ENCODE measurements at regions not wholly inside any gene's neighbourhood (a gene's known extent, or its start where the extent isn't known, plus 50 kb on each side); places are given as distances from the start of the nearest gene placed in this dataset.

- no peak for DNase-seq (ENCODE audit: low read depth)
- H3K4me3 ChIP-seq (ENCODE audit: low read depth, low read length), result no peak overlapping the region
- TF ChIP-seq, protein P1, sequence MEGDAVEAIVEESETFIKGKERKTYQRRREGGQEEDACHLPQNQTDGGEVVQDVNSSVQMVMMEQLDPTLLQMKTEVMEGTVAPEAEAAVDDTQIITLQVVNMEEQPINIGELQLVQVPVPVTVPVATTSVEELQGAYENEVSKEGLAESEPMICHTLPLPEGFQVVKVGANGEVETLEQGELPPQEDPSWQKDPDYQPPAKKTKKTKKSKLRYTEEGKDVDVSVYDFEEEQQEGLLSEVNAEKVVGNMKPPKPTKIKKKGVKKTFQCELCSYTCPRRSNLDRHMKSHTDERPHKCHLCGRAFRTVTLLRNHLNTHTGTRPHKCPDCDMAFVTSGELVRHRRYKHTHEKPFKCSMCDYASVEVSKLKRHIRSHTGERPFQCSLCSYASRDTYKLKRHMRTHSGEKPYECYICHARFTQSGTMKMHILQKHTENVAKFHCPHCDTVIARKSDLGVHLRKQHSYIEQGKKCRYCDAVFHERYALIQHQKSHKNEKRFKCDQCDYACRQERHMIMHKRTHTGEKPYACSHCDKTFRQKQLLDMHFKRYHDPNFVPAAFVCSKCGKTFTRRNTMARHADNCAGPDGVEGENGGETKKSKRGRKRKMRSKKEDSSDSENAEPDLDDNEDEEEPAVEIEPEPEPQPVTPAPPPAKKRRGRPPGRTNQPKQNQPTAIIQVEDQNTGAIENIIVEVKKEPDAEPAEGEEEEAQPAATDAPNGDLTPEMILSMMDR (IDR thresholded peaks at IDR 0.05; ENCODE audit: low read depth, low read length, missing control alignments), result no peak
Measured at GRCh38 chr21:38959692-38960061, 153.9 kb downstream of the ETS2 start.

DNA sequence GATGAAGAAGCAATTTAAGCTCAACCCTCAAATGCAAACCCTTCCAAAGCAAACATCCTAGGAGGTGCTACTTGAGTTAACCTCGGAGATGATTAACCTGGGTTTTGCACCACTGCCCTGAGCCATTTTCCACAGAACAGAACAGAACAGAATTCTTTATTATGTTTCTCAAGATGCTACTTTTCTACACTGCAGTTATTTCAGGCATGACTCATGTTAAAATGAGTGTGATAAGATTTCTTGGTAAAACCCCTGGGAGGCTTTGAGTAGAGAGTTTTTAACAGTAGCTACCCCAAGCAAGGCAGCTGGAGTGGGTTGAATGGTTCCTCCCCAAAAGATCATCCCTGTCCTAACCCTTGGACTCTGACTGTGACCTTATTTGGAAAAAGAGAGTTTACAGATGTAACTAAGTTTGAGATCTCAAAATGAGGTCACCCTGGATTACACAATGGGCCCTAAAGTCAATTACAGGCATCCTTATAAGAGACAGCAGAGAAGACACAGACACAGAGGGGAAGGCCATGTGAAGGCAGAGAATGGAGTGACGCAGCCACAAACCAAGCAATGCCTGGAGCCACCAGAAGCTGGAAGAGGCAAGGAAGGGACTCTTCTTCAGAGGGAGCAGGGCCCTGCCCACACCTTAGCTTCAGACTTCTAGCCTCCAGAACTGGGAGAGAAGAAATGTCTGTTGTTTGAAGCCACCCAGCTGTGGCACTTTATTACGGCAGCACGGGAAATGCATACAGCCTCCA lies 153.4 kb downstream of the ETS2 start:
- DNase-seq (ENCODE audit: low read depth), result no peak
- no peak overlapping the region for H3K4me3 ChIP-seq (ENCODE audit: low read depth, low read length)
- TF ChIP-seq, protein P1 (IDR thresholded peaks at IDR 0.05; ENCODE audit: low read depth, low read length, missing control alignments), result no peak

GRCh38 chr21:38958323-38958705 lies 152.6 kb downstream of the ETS2 start:
- no peak for DNase-seq (ENCODE audit: low read depth)
- TF ChIP-seq, protein P1 (IDR thresholded peaks at IDR 0.05; ENCODE audit: low read depth, low read length, missing control alignments), result no peak
- H3K4me3 ChIP-seq (ENCODE audit: low read depth, low read length), result no peak overlapping the region

- H3K4me3 ChIP-seq (ENCODE audit: low read depth, low read length), result no peak overlapping the region
- no peak for DNase-seq (ENCODE audit: low read depth)
- TF ChIP-seq, protein P1 (IDR thresholded peaks at IDR 0.05; ENCODE audit: low read depth, low read length, missing control alignments), result no peak
Measured at GRCh38 chr21:38957575-38958322, 152.0 kb downstream of the ETS2 start.

- no peak for DNase-seq (ENCODE audit: low read depth)
- TF ChIP-seq, protein P1 (IDR thresholded peaks at IDR 0.05; ENCODE audit: low read depth, low read length, missing control alignments), result no peak
- no peak overlapping the region for H3K4me3 ChIP-seq (ENCODE audit: low read depth, low read length)
Measured at GRCh38 chr21:38956856-38957571, 151.3 kb downstream of the ETS2 start.

DNA sequence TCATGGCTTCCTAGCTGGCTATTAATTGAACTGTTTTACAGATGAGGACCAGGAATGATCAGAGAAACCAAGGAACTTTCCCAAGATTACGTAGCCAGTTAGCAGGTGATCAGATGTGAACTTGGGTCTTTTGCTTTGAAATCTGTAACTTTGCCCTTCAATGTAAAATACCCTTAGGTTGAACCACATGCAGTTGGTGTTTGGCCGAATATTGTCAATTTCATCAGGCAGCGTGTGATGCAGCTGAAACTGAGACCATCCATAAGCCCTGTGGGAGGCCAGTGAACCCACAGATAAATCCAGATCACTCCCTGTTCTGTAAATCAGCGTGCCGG lies 150.8 kb downstream of the ETS2 start:
- no peak for DNase-seq (ENCODE audit: low read depth)
- TF ChIP-seq, protein P1 (IDR thresholded peaks at IDR 0.05; ENCODE audit: low read depth, low read length, missing control alignments), result no peak
- no peak overlapping the region for H3K4me3 ChIP-seq (ENCODE audit: low read depth, low read length)
